ENCODE measurements at regions not wholly inside any gene's neighbourhood (a gene's known extent, or its start where the extent isn't known, plus 50 kb on each side); places are given as distances from the start of the nearest gene placed in this dataset.

- no peak for DNase-seq (ENCODE audit: low spot score)
These were observed 138.1 kb upstream of the ALKAL2 start for GRCh38 chr2:425947-426346.

GRCh38 chr2:425243-425642 lies 137.4 kb upstream of the ALKAL2 start:
- no peak for DNase-seq (ENCODE audit: low spot score)

- DNase-seq (ENCODE audit: low spot score) = no peak
These were observed 136.6 kb upstream of the ALKAL2 start for GRCh38 chr2:424306-425171.

- no peak for DNase-seq (ENCODE audit: low spot score)
These were observed 135.6 kb upstream of the ALKAL2 start for GRCh38 chr2:423479-423878.

GRCh38 chr2:422676-423435 lies 135.0 kb upstream of the ALKAL2 start:
- no peak for DNase-seq (ENCODE audit: low spot score)

GRCh38 chr2:421406-421805 lies 133.5 kb upstream of the ALKAL2 start:
- DNase-seq (ENCODE audit: low spot score) = no peak

GRCh38 chr2:419687-420317 lies 131.9 kb upstream of the ALKAL2 start:
- no peak for DNase-seq (ENCODE audit: low spot score)

- DNase-seq (ENCODE audit: low spot score) = no peak
These were observed 129.8 kb upstream of the ALKAL2 start for GRCh38 chr2:417662-418061.

GRCh38 chr2:417006-417405 lies 129.1 kb upstream of the ALKAL2 start:
- DNase-seq (ENCODE audit: low spot score) = no peak

- no peak for DNase-seq (ENCODE audit: low spot score)
These were observed 128.2 kb upstream of the ALKAL2 start for GRCh38 chr2:415986-416610.

- DNase-seq (ENCODE audit: low spot score) = no peak
These were observed 121.6 kb upstream of the ALKAL2 start for GRCh38 chr2:409523-409922.

GRCh38 chr2:407630-408029 lies 119.7 kb upstream of the ALKAL2 start:
- DNase-seq (ENCODE audit: low spot score) = no peak

GRCh38 chr2:406876-407275 lies 119.0 kb upstream of the ALKAL2 start:
- no peak for DNase-seq (ENCODE audit: low spot score)

GRCh38 chr2:406231-406630 lies 118.3 kb upstream of the ALKAL2 start:
- no peak for DNase-seq (ENCODE audit: low spot score)

GRCh38 chr2:404581-404980 lies 116.7 kb upstream of the ALKAL2 start:
- no peak for DNase-seq (ENCODE audit: low spot score)

GRCh38 chr2:403682-404081 lies 115.8 kb upstream of the ALKAL2 start:
- no peak for DNase-seq (ENCODE audit: low spot score)

- no peak for DNase-seq (ENCODE audit: low spot score)
These were observed 114.8 kb upstream of the ALKAL2 start for GRCh38 chr2:402721-403120.

GRCh38 chr2:402206-402605 lies 114.3 kb upstream of the ALKAL2 start:
- no peak for DNase-seq (ENCODE audit: low spot score)

GRCh38 chr2:401019-401679 lies 113.3 kb upstream of the ALKAL2 start:
- no peak for DNase-seq (ENCODE audit: low spot score)

- DNase-seq (ENCODE audit: low spot score) = no peak
These were observed 110.0 kb upstream of the ALKAL2 start for GRCh38 chr2:397926-398325.

- DNase-seq (ENCODE audit: low spot score) = no peak
These were observed 109.6 kb upstream of the ALKAL2 start for GRCh38 chr2:397521-397920.

- DNase-seq (ENCODE audit: low spot score) = no peak
These were observed 109.0 kb upstream of the ALKAL2 start for GRCh38 chr2:396903-397302.

Data from LoVo (cell line).